Progenitor cell of endocrine pancreas (in vitro differentiated cells): ENCODE measurements at regions not wholly inside any gene's neighbourhood (a gene's known extent, or its start where the extent isn't known, plus 50 kb on each side); places are given as distances from the start of the nearest gene placed in this dataset.

Source experiments
- DNase-seq: peaks from one replicate; pipeline ENCODE4 v3.0.0; 2021; ENCODE audit warnings: low spot score; ENCODE audit not compliant: unreplicated experiment
- H3K27ac Mint-ChIP-seq: 2 replicates; pipeline ENCODE4 v1.8.0; 2021; ENCODE audit warnings: mild to moderate bottlenecking, moderate library complexity, mixed read lengths
- H3K27me3 Mint-ChIP-seq: 2 replicates; pipeline ENCODE4 v1.8.0; 2021; ENCODE audit warnings: mixed read lengths
- H3K36me3 Mint-ChIP-seq: 2 replicates; pipeline ENCODE4 v1.8.0; 2022; ENCODE audit warnings: mixed read lengths; ENCODE audit not compliant: insufficient read depth
- H3K4me1 Mint-ChIP-seq: 2 replicates; pipeline ENCODE4 v1.8.0; 2021; ENCODE audit warnings: low read depth, mixed read lengths
- H3K4me3 Mint-ChIP-seq: 2 replicates; pipeline ENCODE4 v1.8.0; 2021; ENCODE audit warnings: low read depth, mild to moderate bottlenecking, moderate library complexity, mixed read lengths
- H3K9me3 Mint-ChIP-seq: 2 replicates; pipeline ENCODE4 v1.8.0; 2021; ENCODE audit warnings: low read depth, mixed read lengths
- TF ChIP-seq, protein P1 (sequence below): fragments of 200-600 bp; sonication (generic); IDR thresholded peaks from one replicate; pipeline ENCODE4 v1.5.0; 2021; ENCODE audit warnings: antibody characterized with exemption, mild to moderate bottlenecking; ENCODE audit not compliant: unreplicated experiment

DNA sequence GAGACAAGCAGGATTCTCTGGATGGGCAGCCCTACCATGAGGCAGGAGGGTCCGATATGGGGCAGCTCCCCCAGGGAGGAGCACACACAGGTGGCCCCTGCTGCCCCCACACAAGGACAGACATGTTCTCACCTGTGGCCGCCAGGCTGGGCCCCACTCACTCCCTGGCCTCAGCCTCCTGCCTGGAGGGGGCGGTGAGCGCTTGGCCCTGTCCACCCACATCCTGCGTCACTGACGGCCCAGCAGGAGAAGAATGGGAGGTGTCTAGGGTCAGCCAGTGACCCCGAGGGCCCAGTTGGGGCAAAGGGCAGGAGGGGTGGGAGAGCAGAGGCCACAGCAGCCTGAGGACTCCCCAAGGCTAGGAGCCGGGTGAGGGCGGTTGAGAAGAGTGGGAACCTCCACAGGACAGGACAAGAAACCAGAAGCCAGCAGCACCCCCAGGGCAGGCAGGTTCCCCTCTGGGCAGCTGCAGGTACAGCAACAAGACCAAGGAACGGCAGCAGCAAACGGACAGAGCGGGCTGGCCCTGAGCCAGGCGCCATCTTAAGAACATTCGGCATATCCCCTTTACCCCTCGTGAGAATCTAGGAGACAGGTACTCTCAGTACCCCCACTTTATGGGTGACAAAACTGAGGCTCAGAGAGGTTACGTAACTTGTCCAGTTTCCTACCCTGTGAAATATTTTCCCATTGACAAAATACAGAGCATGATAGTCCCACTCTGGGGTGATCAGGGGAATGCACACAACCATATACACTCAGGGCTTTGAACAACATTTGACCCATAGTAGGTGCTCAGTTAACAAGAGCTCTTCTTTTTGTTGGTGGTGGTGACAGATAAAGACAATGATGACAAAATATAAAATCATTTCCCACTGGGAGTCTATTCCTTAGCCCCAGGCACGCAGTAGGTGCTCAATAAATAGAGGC lies 74.3 kb downstream of the NCOR2 start:
- TF ChIP-seq, protein P1, sequence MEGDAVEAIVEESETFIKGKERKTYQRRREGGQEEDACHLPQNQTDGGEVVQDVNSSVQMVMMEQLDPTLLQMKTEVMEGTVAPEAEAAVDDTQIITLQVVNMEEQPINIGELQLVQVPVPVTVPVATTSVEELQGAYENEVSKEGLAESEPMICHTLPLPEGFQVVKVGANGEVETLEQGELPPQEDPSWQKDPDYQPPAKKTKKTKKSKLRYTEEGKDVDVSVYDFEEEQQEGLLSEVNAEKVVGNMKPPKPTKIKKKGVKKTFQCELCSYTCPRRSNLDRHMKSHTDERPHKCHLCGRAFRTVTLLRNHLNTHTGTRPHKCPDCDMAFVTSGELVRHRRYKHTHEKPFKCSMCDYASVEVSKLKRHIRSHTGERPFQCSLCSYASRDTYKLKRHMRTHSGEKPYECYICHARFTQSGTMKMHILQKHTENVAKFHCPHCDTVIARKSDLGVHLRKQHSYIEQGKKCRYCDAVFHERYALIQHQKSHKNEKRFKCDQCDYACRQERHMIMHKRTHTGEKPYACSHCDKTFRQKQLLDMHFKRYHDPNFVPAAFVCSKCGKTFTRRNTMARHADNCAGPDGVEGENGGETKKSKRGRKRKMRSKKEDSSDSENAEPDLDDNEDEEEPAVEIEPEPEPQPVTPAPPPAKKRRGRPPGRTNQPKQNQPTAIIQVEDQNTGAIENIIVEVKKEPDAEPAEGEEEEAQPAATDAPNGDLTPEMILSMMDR: no peak
- no peaks in the 10 kb centered on the region for H3K9me3 Mint-ChIP-seq
- no peaks in the 10 kb centered on the region for H3K36me3 Mint-ChIP-seq
- H3K4me3 Mint-ChIP-seq: no peak overlapping the region
- no peaks in the 10 kb centered on the region for H3K27me3 Mint-ChIP-seq
- no peak for DNase-seq
- H3K27ac Mint-ChIP-seq: no peak overlapping the region
- peaks cover 12% of the 10 kb centered on the region for H3K4me1 Mint-ChIP-seq

DNA sequence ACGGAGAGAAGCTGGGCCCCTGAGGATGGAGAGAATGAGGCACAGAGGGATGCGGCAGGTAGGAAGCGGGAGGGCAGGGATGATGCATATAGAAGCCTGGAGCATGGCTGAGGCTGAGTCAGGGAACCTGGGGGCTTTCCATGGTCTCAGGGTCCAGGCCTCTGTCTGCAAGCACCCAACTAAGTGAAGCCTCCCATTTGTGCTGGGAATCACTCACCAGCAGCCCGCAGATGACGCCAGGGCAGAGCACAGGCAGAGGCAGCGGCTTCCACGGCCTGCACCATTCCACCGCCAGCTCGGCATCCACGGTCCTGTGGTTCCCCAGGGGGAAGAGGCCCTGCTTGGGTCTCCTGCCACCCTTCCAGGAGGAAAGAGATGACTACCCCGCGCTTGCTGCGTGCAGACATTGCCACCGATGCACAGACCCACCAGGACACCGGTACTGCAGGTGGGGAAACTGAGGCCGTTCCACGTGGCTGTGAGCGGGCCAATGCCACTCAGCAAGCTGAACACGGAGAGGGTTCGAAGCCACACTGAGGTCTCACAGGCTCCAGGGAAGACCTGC lies 75.5 kb downstream of the NCOR2 start:
- H3K4me1 Mint-ChIP-seq: peaks cover 13% of the 10 kb centered on the region
- no peak for DNase-seq
- TF ChIP-seq, protein P1: no peak
- no peaks in the 10 kb centered on the region for H3K27me3 Mint-ChIP-seq
- no peaks in the 10 kb centered on the region for H3K9me3 Mint-ChIP-seq
- H3K36me3 Mint-ChIP-seq: no peaks in the 10 kb centered on the region
- H3K27ac Mint-ChIP-seq: peak overlapping the region; percentile 69
- H3K4me3 Mint-ChIP-seq: no peak overlapping the region

DNA sequence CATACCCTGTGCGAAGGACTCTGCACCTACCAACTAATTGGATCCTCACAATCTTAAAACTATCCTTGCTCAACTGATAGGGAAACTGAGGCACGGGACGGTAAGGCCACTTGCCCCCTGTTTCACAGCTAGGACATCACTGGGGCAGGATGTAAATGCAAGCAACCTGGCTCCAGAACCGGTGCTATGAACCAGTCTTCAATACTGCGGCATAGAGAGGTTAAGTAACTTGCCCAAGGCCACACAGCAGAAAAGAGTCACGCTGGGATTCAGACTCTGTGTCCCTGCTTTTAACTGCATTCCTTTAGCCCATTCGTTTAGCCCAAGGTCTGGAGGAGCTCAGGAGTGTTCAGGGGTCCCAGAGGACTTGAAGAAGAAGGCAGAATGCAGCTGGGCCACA lies 76.1 kb downstream of the NCOR2 start:
- H3K27me3 Mint-ChIP-seq: no peaks in the 10 kb centered on the region
- H3K36me3 Mint-ChIP-seq: no peaks in the 10 kb centered on the region
- DNase-seq: no peak
- H3K4me1 Mint-ChIP-seq: peaks cover 13% of the 10 kb centered on the region
- H3K27ac Mint-ChIP-seq: peak overlapping the region; percentile 69
- H3K4me3 Mint-ChIP-seq: no peak overlapping the region
- H3K9me3 Mint-ChIP-seq: no peaks in the 10 kb centered on the region
- TF ChIP-seq, protein P1: no peak

DNA sequence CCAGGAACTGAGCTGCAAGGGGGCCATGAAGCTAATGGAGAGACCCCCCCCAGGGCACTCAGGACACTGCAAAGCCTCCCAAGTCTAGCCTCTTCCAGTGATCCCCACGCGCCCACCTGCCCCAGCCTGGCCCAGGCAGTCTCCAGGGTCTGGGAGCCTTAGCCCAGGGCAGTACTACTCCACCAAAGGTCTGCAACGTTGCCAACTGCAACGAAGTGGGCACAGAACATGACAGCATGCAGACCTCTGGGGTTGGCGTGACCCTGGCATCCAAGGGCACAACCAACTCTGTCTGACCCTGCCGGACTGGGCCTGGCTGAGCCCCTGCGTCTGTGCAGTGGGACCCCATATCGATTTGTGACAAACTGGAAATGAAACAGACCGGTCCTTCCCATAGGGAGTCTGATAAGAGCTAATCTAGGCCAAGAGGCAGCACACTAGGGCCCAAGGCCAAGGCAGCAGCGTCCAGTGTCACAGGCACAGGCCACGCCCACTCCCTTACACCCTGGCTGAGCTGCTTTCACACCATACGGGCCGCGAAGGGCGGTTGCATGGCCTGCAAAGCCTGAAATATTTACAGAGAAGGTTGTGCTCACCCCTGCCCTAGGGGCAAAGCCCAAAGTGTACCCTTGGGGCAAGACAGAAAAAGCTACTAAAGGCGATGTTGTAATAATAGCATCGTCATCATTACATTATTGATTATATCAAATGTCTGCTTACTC lies 76.7 kb downstream of the NCOR2 start:
- TF ChIP-seq, protein P1: no peak
- H3K4me1 Mint-ChIP-seq: peaks cover 13% of the 10 kb centered on the region
- H3K4me3 Mint-ChIP-seq: no peak overlapping the region
- no peak for DNase-seq
- H3K36me3 Mint-ChIP-seq: peaks cover 2% of the 10 kb centered on the region
- H3K9me3 Mint-ChIP-seq: no peaks in the 10 kb centered on the region
- H3K27ac Mint-ChIP-seq: peak overlapping the region; percentile 69
- no peaks in the 10 kb centered on the region for H3K27me3 Mint-ChIP-seq

DNA sequence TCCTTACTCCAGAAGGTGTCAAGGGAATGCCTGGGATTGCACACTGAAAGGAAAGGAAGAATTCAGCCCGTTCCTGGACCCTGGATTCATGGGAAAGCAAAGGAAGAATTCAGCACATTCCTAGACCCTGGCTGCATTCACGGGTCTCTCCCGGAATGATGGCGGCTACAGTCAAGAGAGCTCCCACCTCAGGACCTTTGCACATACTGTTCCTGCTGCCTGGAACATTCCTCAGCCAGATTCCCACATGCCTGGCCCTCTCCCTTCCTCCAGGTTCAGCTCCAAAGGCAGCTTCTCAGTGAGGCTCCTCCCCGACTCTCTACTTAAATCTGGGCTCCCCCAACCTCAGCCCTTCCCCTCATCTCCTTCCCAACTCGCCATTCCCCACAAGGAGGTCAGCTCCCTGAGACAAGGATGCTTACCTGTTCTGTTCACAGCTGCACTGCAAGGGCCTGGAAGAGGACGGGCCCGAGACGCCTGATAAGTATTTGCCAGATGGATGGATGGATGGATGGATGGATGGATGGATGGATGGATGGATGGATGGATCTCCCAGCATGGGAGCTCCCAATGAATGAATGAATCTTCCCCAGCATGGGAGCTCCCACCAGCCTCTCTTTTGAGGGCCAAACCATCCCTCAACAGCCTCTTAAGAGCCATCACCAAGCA lies 77.4 kb downstream of the NCOR2 start:
- DNase-seq: no peak
- peaks cover 13% of the 10 kb centered on the region for H3K4me1 Mint-ChIP-seq
- H3K4me3 Mint-ChIP-seq: no peak overlapping the region
- peaks cover 2% of the 10 kb centered on the region for H3K36me3 Mint-ChIP-seq
- TF ChIP-seq, protein P1: no peak
- H3K9me3 Mint-ChIP-seq: no peaks in the 10 kb centered on the region
- no peaks in the 10 kb centered on the region for H3K27me3 Mint-ChIP-seq
- peak overlapping the region; percentile 57 for H3K27ac Mint-ChIP-seq
